GM12875 (cell line): ENCODE measurements at regions not wholly inside any gene's neighbourhood (a gene's known extent, or its start where the extent isn't known, plus 50 kb on each side); places are given as distances from the start of the nearest gene placed in this dataset.

ENCODE experiments used
- H3K4me3 ChIP-seq: one replicate; pipeline ENCODE4 v1.5.1; 2011; ENCODE audit warnings: low read depth, low read length, control low read depth
- CTCF ChIP-seq: IDR thresholded peaks from 2 replicates; pipeline ENCODE4 v1.5.1; 2011; ENCODE audit warnings: low read depth, mild to moderate bottlenecking, control low read depth, inconsistent platforms, low read length, moderate library complexity, borderline replicate concordance; ENCODE audit not compliant: insufficient read depth

- no peak for TF ChIP-seq CTCF
- no peak overlapping the region for H3K4me3 ChIP-seq
Observed at GRCh38 chr9:24765025-24765756, 219.5 kb upstream of the IZUMO3 start.

GRCh38 chr9:24738421-24738961 is 192.8 kb upstream of the IZUMO3 start:
- no peak overlapping the region for H3K4me3 ChIP-seq
- no peak for TF ChIP-seq CTCF

- TF ChIP-seq CTCF, result no peak
- H3K4me3 ChIP-seq, result no peak overlapping the region
Observed at GRCh38 chr9:24731754-24732153, 186.1 kb upstream of the IZUMO3 start.

GRCh38 chr9:24721621-24722020 is 175.9 kb upstream of the IZUMO3 start:
- no peak for TF ChIP-seq CTCF
- no peak overlapping the region for H3K4me3 ChIP-seq

GRCh38 chr9:24712206-24712605 is 166.5 kb upstream of the IZUMO3 start:
- no peak overlapping the region for H3K4me3 ChIP-seq
- TF ChIP-seq CTCF, result no peak

GRCh38 chr9:24708814-24709213 is 163.1 kb upstream of the IZUMO3 start:
- H3K4me3 ChIP-seq, result no peak overlapping the region
- no peak for TF ChIP-seq CTCF

GRCh38 chr9:24698881-24699518 is 153.3 kb upstream of the IZUMO3 start:
- no peak for TF ChIP-seq CTCF
- no peak overlapping the region for H3K4me3 ChIP-seq
